ENCODE measurements at regions not wholly inside any gene's neighbourhood (a gene's known extent, or its start where the extent isn't known, plus 50 kb on each side); places are given as distances from the start of the nearest gene placed in this dataset.

DNA sequence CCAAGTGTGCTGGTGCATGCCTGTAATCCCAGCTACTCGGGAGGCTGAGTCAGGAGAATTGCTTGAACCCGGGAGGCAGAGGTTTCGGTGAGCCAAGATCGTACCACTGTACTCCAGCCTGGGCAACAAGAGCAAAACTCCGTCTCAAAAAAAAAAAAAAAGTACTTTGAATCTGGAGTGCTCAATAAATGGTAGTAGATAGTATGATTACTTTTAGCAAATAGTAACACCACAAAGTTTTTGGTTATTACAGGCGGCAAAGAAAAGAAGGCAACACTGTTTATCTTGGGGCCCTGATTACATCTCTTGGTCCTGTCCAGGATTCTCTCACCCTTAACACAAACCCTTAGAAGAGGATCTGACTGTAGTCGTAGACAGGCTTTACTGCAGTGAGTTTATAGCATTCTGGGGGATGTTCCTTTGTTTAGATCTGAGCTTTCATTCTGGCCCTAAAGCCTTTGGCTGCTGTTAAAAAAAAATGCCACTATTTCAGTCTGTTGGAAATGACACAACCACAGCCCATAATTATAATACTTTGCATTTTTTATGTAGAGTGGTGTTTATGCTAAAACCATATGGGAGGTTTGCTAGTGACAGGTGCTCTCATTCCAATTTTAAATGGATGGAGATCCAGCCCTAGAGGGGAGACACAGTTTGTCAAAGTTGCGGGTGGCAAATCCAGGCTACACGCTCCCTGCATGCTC, 79.7 kb upstream of the SLC2A1 start:
- Histone ChIP-seq H3K9me3 (ENCODE audit: low read length) (no peaks in the 10 kb centered on the region), H3K27ac (ENCODE audit: low read depth, low read length) (no peak overlapping the region), H3K4me1 (ENCODE audit: insufficient read depth, low read length) (no peaks in the 10 kb centered on the region), H3K4me3 (ENCODE audit: low read depth in 1 of 2, low read length in 2 of 2) (no peak overlapping the region), H3K27me3 (ENCODE audit: control insufficient read depth in 1 of 2, insufficient read depth in 2 of 2, low read length in 2 of 2) (no peaks in the 10 kb centered on the region), H3K36me3 (ENCODE audit: insufficient read depth, low read length) (no peaks in the 10 kb centered on the region), H3K9ac (ENCODE audit: low read length) (no peak overlapping the region)

- Histone ChIP-seq H3K27me3 (ENCODE audit: control insufficient read depth in 1 of 2, insufficient read depth in 2 of 2, low read length in 2 of 2) (no peaks in the 10 kb centered on the region), H3K9ac (ENCODE audit: low read length) (no peak overlapping the region), H3K27ac (ENCODE audit: low read depth, low read length) (no peak overlapping the region), H3K36me3 (ENCODE audit: insufficient read depth, low read length) (no peaks in the 10 kb centered on the region), H3K4me1 (ENCODE audit: insufficient read depth, low read length) (no peaks in the 10 kb centered on the region), H3K9me3 (ENCODE audit: low read length) (no peaks in the 10 kb centered on the region), H3K4me3 (ENCODE audit: low read depth in 1 of 2, low read length in 2 of 2) (no peak overlapping the region)
These were observed 78.8 kb upstream of the SLC2A1 start for GRCh38 chr1:43037466-43037865.

- Histone ChIP-seq H3K4me1 (ENCODE audit: insufficient read depth, low read length) (no peaks in the 10 kb centered on the region), H3K9ac (ENCODE audit: low read length) (no peak overlapping the region), H3K4me3 (ENCODE audit: low read depth in 1 of 2, low read length in 2 of 2) (no peak overlapping the region), H3K27ac (ENCODE audit: low read depth, low read length) (no peak overlapping the region), H3K9me3 (ENCODE audit: low read length) (no peaks in the 10 kb centered on the region), H3K36me3 (ENCODE audit: insufficient read depth, low read length) (no peaks in the 10 kb centered on the region), H3K27me3 (ENCODE audit: control insufficient read depth in 1 of 2, insufficient read depth in 2 of 2, low read length in 2 of 2) (no peaks in the 10 kb centered on the region)
These were observed 78.3 kb upstream of the SLC2A1 start for GRCh38 chr1:43036932-43037331.

GRCh38 chr1:43035821-43036741, 77.4 kb upstream of the SLC2A1 start:
- H3K27ac ChIP-seq (ENCODE audit: low read depth, low read length) = no peak overlapping the region
- no peak overlapping the region for H3K4me3 ChIP-seq (ENCODE audit: low read depth in 1 of 2, low read length in 2 of 2)
- no peaks in the 10 kb centered on the region for H3K36me3 ChIP-seq (ENCODE audit: insufficient read depth, low read length)
- H3K4me1 ChIP-seq (ENCODE audit: insufficient read depth, low read length) = no peaks in the 10 kb centered on the region
- H3K27me3 ChIP-seq (ENCODE audit: control insufficient read depth in 1 of 2, insufficient read depth in 2 of 2, low read length in 2 of 2) = no peaks in the 10 kb centered on the region
- no peaks in the 10 kb centered on the region for H3K9me3 ChIP-seq (ENCODE audit: low read length)
- no peak overlapping the region for H3K9ac ChIP-seq (ENCODE audit: low read length)

- no peak overlapping the region for H3K27ac ChIP-seq (ENCODE audit: low read depth, low read length)
These were observed 76.1 kb upstream of the SLC2A1 start for GRCh38 chr1:43034778-43035177.

DNA sequence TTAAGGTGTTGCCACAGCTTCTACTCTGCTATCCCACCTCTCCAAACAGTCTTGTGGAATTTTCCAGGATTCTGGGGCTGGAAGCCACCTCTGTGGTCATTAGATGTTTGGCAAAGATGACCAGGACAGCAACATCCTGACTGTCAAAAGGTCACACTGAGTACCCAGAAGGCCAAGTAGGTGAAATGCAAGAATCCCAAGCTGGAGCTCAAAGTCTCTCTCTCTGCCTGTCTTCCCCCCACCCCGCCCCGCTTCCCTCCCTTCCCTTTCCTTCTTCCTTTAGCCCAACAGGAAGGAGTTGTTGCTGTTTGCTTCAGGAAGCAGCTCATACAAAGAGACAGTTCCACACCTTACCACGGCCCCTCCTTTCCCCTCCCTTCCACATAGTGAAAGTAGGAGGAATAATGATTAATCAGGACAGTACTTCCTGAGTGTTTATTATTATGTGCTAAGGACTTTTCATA, 75.6 kb upstream of the SLC2A1 start:
- Histone ChIP-seq H3K27ac (ENCODE audit: low read depth, low read length) (no peak overlapping the region), H3K9ac (ENCODE audit: low read length) (no peak overlapping the region), H3K4me3 (ENCODE audit: low read depth in 1 of 2, low read length in 2 of 2) (no peak overlapping the region), H3K27me3 (ENCODE audit: control insufficient read depth in 1 of 2, insufficient read depth in 2 of 2, low read length in 2 of 2) (no peaks in the 10 kb centered on the region), H3K9me3 (ENCODE audit: low read length) (no peaks in the 10 kb centered on the region), H3K4me1 (ENCODE audit: insufficient read depth, low read length) (no peaks in the 10 kb centered on the region), H3K36me3 (ENCODE audit: insufficient read depth, low read length) (no peaks in the 10 kb centered on the region)

More at GRCh38 chr1:43034778-43035177, 76.1 kb upstream of the SLC2A1 start:
- Histone ChIP-seq H3K4me1 (ENCODE audit: insufficient read depth, low read length) (no peaks in the 10 kb centered on the region), H3K36me3 (ENCODE audit: insufficient read depth, low read length) (no peaks in the 10 kb centered on the region), H3K9ac (ENCODE audit: low read length) (no peak overlapping the region), H3K9me3 (ENCODE audit: low read length) (no peaks in the 10 kb centered on the region), H3K27me3 (ENCODE audit: control insufficient read depth in 1 of 2, insufficient read depth in 2 of 2, low read length in 2 of 2) (no peaks in the 10 kb centered on the region), H3K4me3 (ENCODE audit: low read depth in 1 of 2, low read length in 2 of 2) (no peak overlapping the region)

- Histone ChIP-seq H3K4me3 (ENCODE audit: low read depth in 1 of 2, low read length in 2 of 2) (no peak overlapping the region), H3K9ac (ENCODE audit: low read length) (no peak overlapping the region), H3K9me3 (ENCODE audit: low read length) (no peaks in the 10 kb centered on the region), H3K27me3 (ENCODE audit: control insufficient read depth in 1 of 2, insufficient read depth in 2 of 2, low read length in 2 of 2) (no peaks in the 10 kb centered on the region), H3K27ac (ENCODE audit: low read depth, low read length) (no peak overlapping the region), H3K36me3 (ENCODE audit: insufficient read depth, low read length) (no peaks in the 10 kb centered on the region), H3K4me1 (ENCODE audit: insufficient read depth, low read length) (no peaks in the 10 kb centered on the region)
These were observed 72.9 kb upstream of the SLC2A1 start for GRCh38 chr1:43031316-43032203.

GRCh38 chr1:43024905-43025304, 66.2 kb upstream of the SLC2A1 start:
- H3K4me3 ChIP-seq (ENCODE audit: low read depth in 1 of 2, low read length in 2 of 2) = no peak overlapping the region
- no peaks in the 10 kb centered on the region for H3K36me3 ChIP-seq (ENCODE audit: insufficient read depth, low read length)
- no peak overlapping the region for H3K9ac ChIP-seq (ENCODE audit: low read length)
- H3K9me3 ChIP-seq (ENCODE audit: low read length) = no peaks in the 10 kb centered on the region
- H3K27ac ChIP-seq (ENCODE audit: low read depth, low read length) = no peak overlapping the region
- no peaks in the 10 kb centered on the region for H3K27me3 ChIP-seq (ENCODE audit: control insufficient read depth in 1 of 2, insufficient read depth in 2 of 2, low read length in 2 of 2)
- H3K4me1 ChIP-seq (ENCODE audit: insufficient read depth, low read length) = no peaks in the 10 kb centered on the region

GRCh38 chr1:43021547-43022474, 63.1 kb upstream of the SLC2A1 start:
- no peaks in the 10 kb centered on the region for H3K36me3 ChIP-seq (ENCODE audit: insufficient read depth, low read length)
- no peaks in the 10 kb centered on the region for H3K4me1 ChIP-seq (ENCODE audit: insufficient read depth, low read length)
- no peak overlapping the region for H3K4me3 ChIP-seq (ENCODE audit: low read depth in 1 of 2, low read length in 2 of 2)
- no peaks in the 10 kb centered on the region for H3K27me3 ChIP-seq (ENCODE audit: control insufficient read depth in 1 of 2, insufficient read depth in 2 of 2, low read length in 2 of 2)
- H3K9me3 ChIP-seq (ENCODE audit: low read length) = no peaks in the 10 kb centered on the region
- H3K27ac ChIP-seq (ENCODE audit: low read depth, low read length) = no peak overlapping the region
- H3K9ac ChIP-seq (ENCODE audit: low read length) = no peak overlapping the region

DNA sequence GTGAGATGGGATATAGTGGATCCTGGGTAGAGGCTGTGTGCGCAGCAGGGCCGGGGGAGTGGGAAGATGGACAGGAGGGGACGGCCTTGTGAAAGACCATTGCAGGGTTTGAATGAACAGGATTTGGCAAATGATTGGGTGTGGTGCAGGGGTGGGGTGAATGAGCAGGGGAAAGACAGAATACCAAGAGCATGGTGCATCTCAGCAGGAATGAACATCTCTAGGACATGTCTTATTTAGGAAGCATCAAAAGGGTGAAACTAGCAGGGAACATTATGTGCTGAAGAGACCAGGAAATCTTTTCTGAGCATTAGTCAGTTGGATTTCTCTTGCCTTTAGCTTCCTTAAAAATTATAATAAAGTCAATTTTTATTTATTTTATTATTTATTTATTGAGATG, 60.6 kb upstream of the SLC2A1 start:
- Histone ChIP-seq H3K27ac (ENCODE audit: low read depth, low read length) (no peak overlapping the region), H3K4me3 (ENCODE audit: low read depth in 1 of 2, low read length in 2 of 2) (no peak overlapping the region), H3K9me3 (ENCODE audit: low read length) (no peaks in the 10 kb centered on the region), H3K36me3 (ENCODE audit: insufficient read depth, low read length) (no peaks in the 10 kb centered on the region), H3K9ac (ENCODE audit: low read length) (no peak overlapping the region), H3K27me3 (ENCODE audit: control insufficient read depth in 1 of 2, insufficient read depth in 2 of 2, low read length in 2 of 2) (no peaks in the 10 kb centered on the region), H3K4me1 (ENCODE audit: insufficient read depth, low read length) (no peaks in the 10 kb centered on the region)
